K562 (cell line): ENCODE measurements at regions not wholly inside any gene's neighbourhood (a gene's known extent, or its start where the extent isn't known, plus 50 kb on each side); places are given as distances from the start of the nearest gene placed in this dataset.

Experiments used
- CBFA2T2 ChIP-seq: fragments of 450-650 bp; conservative IDR thresholded peaks from 2 replicates; pipeline ENCODE4 v1.6.1; 2017; ENCODE audit warnings: mild to moderate bottlenecking
- CBX8 ChIP-seq: fragments of 200-600 bp; sonication (generic); IDR thresholded peaks from 2 replicates; pipeline ENCODE4 v1.6.1; 2012; ENCODE audit warnings: borderline replicate concordance, mixed run types, low read depth, mild to moderate bottlenecking, moderate library complexity, mixed read lengths, low read length, control low read depth, inconsistent platforms; ENCODE audit not compliant: poor library complexity, severe bottlenecking; ENCODE audit errors: extremely low read depth
- CEBPB ChIP-seq: fragments of 450-650 bp; IDR thresholded peaks from 2 replicates; pipeline ENCODE4 v1.6.1; 2016; ENCODE audit warnings: missing genetic modification characterization, missing compliant biosample characterization
- CSDE1 ChIP-seq, 2 experiments: fragments of 450-650 bp; IDR thresholded peaks; 2 replicates each; pipeline ENCODE4 v1.6.1; 2016; ENCODE audit warnings: mild to moderate bottlenecking in 1 of 2
- DACH1 ChIP-seq: fragments of 450-650 bp; IDR thresholded peaks from 2 replicates; pipeline ENCODE4 v1.6.1; 2018; ENCODE audit not compliant: partially characterized antibody
- FOXP4 ChIP-seq: sonication (generic); formaldehyde crosslinking; IDR thresholded peaks from 2 replicates; pipeline ENCODE4 v1.8.0; 2022; ENCODE audit warnings: mild to moderate bottlenecking, missing genetic modification reagents, borderline replicate concordance
- GABPA ChIP-seq: fragments of 200-800 bp; sonication (Bioruptor generic); conservative IDR thresholded peaks from 2 replicates; pipeline ENCODE4 v1.6.1; 2016; ENCODE audit warnings: low read depth, missing genetic modification characterization, missing compliant biosample characterization
- HIVEP1 ChIP-seq: fragments of 250-450 bp; sonication (Bioruptor Pico); IDR thresholded peaks from 2 replicates; pipeline ENCODE4 v1.4.0; 2020; ENCODE audit warnings: mild to moderate bottlenecking
- MXI1 ChIP-seq: IDR thresholded peaks from 2 replicates; pipeline ENCODE4 v1.6.1; 2011; ENCODE audit warnings: low read depth, mild to moderate bottlenecking, improper control_type of control experiment, low read length
- MYNN ChIP-seq, 2 experiments: sonication (generic); formaldehyde crosslinking in 1 of 2; IDR thresholded peaks; 2 replicates each; pipeline versions ENCODE4 v1.5.0 to v1.6.1; 2016 to 2020; ENCODE audit warnings: antibody characterized with exemption in 1 of 2, missing genetic modification reagents in 1 of 2
- RBM17 ChIP-seq: fragments of 200-400 bp; formaldehyde crosslinking; IDR thresholded peaks from 2 replicates; pipeline ENCODE4 v1.6.1; 2017; ENCODE audit warnings: low read depth, mild to moderate bottlenecking, low read length, borderline replicate concordance
- SMAD2 ChIP-seq: fragments of 150-350 bp; IDR thresholded peaks from 2 replicates; pipeline ENCODE4 v1.6.1; 2014; ENCODE audit warnings: low read depth, mild to moderate bottlenecking, low read length
- TSC22D4 ChIP-seq: fragments of 450-650 bp; IDR thresholded peaks from 2 replicates; pipeline ENCODE4 v1.6.1; 2016; ENCODE audit warnings: missing genetic modification characterization, missing biosample characterization, control low read depth
- ZBTB2 ChIP-seq: fragments of 450-650 bp; IDR thresholded peaks from 2 replicates; pipeline ENCODE4 v1.6.1; 2016; ENCODE audit warnings: antibody characterized with exemption
- ZNF133 ChIP-seq: fragments of 250-450 bp; sonication (Bioruptor Pico); IDR thresholded peaks from 2 replicates; pipeline ENCODE4 v1.4.0; 2020; ENCODE audit warnings: mild to moderate bottlenecking
- TF ChIP-seq, protein P1 (sequence below): fragments of 450-650 bp; IDR thresholded peaks from 2 replicates; pipeline ENCODE4 v1.6.1; 2017; ENCODE audit warnings: antibody characterized with exemption
- TF ChIP-seq, protein P2 (sequence below): fragments of 200-800 bp; sonication (Bioruptor generic); IDR thresholded peaks from 2 replicates; pipeline ENCODE4 v1.6.1; 2017; ENCODE audit warnings: missing genetic modification characterization, missing compliant biosample characterization

DNA sequence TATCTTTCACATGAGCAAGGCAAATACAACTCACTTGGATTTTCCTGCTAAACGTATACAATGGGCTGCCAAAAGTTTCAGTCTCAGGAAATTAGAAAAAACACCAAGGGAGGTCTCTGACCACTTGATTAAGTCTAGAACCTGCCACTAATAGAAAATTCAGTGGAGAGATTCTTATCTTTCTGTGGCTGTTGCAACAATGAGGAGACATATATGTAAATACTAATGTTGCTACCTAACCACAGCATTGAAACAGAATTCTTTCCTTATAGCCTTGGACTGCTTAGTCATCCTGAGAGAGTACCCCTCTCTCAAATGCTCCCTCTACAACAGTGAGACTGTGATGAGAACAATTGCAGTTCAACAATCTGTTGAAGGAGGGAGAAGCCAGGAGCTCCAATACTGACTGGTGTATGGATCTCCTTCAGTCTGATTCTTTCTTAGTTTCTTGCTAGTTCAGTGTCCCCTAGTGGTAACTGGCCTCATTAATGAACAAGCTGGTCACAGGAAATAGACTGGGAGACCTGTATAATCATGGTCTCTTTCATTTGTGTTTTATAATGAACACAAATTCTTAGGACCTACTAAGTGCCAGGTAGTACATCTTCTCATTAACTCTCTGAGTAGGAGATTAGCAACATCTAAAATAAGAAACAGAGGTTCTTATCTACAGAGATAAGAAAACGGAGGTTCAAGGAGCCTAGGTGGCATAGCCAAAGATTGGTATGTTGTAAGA, 164.5 kb downstream of the SLC38A4 start (continued):
- no peak for TF ChIP-seq FOXP4 (CRISPR knock-in tag)
- TF ChIP-seq CBFA2T2: no peak
- TF ChIP-seq MYNN (IDR thresholded peaks at IDR 0.05): no peak
- no peak for TF ChIP-seq MYNN (CRISPR knock-in tag; IDR thresholded peaks at IDR 0.05)
- TF ChIP-seq, protein P1, sequence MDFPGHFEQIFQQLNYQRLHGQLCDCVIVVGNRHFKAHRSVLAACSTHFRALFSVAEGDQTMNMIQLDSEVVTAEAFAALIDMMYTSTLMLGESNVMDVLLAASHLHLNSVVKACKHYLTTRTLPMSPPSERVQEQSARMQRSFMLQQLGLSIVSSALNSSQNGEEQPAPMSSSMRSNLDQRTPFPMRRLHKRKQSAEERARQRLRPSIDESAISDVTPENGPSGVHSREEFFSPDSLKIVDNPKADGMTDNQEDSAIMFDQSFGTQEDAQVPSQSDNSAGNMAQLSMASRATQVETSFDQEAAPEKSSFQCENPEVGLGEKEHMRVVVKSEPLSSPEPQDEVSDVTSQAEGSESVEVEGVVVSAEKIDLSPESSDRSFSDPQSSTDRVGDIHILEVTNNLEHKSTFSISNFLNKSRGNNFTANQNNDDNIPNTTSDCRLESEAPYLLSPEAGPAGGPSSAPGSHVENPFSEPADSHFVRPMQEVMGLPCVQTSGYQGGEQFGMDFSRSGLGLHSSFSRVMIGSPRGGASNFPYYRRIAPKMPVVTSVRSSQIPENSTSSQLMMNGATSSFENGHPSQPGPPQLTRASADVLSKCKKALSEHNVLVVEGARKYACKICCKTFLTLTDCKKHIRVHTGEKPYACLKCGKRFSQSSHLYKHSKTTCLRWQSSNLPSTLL: no peak
- TF ChIP-seq, protein P2, sequence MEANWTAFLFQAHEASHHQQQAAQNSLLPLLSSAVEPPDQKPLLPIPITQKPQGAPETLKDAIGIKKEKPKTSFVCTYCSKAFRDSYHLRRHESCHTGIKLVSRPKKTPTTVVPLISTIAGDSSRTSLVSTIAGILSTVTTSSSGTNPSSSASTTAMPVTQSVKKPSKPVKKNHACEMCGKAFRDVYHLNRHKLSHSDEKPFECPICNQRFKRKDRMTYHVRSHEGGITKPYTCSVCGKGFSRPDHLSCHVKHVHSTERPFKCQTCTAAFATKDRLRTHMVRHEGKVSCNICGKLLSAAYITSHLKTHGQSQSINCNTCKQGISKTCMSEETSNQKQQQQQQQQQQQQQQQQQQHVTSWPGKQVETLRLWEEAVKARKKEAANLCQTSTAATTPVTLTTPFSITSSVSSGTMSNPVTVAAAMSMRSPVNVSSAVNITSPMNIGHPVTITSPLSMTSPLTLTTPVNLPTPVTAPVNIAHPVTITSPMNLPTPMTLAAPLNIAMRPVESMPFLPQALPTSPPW: no peak
- no peak for TF ChIP-seq ZBTB2
- no peak for TF ChIP-seq DACH1
- TF ChIP-seq CSDE1 (IDR thresholded peaks at IDR 0.05): no peak
- no peak for TF ChIP-seq HIVEP1 (CRISPR knock-in tag)
- no peak for TF ChIP-seq SMAD2
- TF ChIP-seq CBX8: no peak
- TF ChIP-seq ZNF133 (CRISPR knock-in tag): no peak
- TF ChIP-seq CEBPB (tag): peak; percentile 62; the same call in 1 of the 2 replicates
- TF ChIP-seq MXI1: no peak
- no peak for TF ChIP-seq TSC22D4 (tag)
- TF ChIP-seq RBM17: no peak
- no peak for TF ChIP-seq GABPA (tag)
